GM12878 (cell line): ENCODE measurements at regions not wholly inside any gene's neighbourhood (a gene's known extent, or its start where the extent isn't known, plus 50 kb on each side); places are given as distances from the start of the nearest gene placed in this dataset.

ENCODE experiments used
- ATAC-seq: fragments of 200-7000 bp; cut with Tn5 transposase; 3 replicates; pipeline ENCODE4 v1.9.1; 2020; ENCODE audit warnings: mild to moderate bottlenecking, moderate library complexity
- BruUV-seq: library from RNA; stranded (reverse); fragments of 400-500 nt; replicated peaks from 2 replicates; lab custom pipeline; 2021; lab: Mats Ljungman, UMichigan
- CTCF ChIA-PET: fragments of 300-600 bp; sonication (Branson Sonifier 250); formaldehyde crosslinking; extraction: SDS; loops from one replicate; lab custom pipeline; 2021; ENCODE audit warnings: inconsistent platforms; lab: Yijun Ruan, JAX
- POLR2A ChIA-PET: fragments of 350-600 bp; formaldehyde crosslinking; extraction: SDS; loops from one replicate; lab custom pipeline; 2021; ENCODE audit warnings: inconsistent platforms; lab: Charles Lee
- RAD21 ChIA-PET: fragments of 300-600 bp; sonication (Branson Sonifier 250); formaldehyde crosslinking; loops from one replicate; lab custom pipeline; 2023; ENCODE audit warnings: antibody characterized with exemption; ENCODE audit not compliant: unreplicated experiment; lab: Charles Lee
- SMC1A ChIA-PET: fragments of 300-600 bp; sonication (Branson Sonifier 250); formaldehyde crosslinking; loops from one replicate; lab custom pipeline; 2023; ENCODE audit not compliant: unreplicated experiment, uncharacterized antibody; lab: Charles Lee
- DNase-seq: peaks from one replicate; pipeline ENCODE4 v3.0.0-alpha.2; 2011; ENCODE audit warnings: low read depth, low spot score
- FAIRE-seq: peaks from 3 replicates; lab custom pipeline; 2011; peaks lifted over from hg19 to GRCh38; lab: Jason Lieb, UNC
- H2AFZ ChIP-seq: 2 replicates; pipeline ENCODE4 v1.6.0; 2011; ENCODE audit warnings: low read depth, low read length, control low read depth; ENCODE audit not compliant: control insufficient read depth
- H3K27ac ChIP-seq: 2 replicates; pipeline ENCODE4 v1.5.1; 2011; ENCODE audit warnings: control low read depth; ENCODE audit not compliant: control insufficient read depth, insufficient read depth
- H3K27me3 ChIP-seq, 2 experiments: replicated peaks in 1 of 2; 2 replicates each; pipeline versions ENCODE4 v1.6.0 to v1.6.1; 2011; ENCODE audit warnings: low read length in 1 of 2; ENCODE audit not compliant: control insufficient read depth in 2 of 2, insufficient read depth in 2 of 2
- H3K36me3 ChIP-seq, 2 experiments: 2 replicates each; pipeline ENCODE4 v1.5.1; 2011; ENCODE audit warnings: low read length in 1 of 2; ENCODE audit not compliant: control insufficient read depth in 2 of 2, insufficient read depth in 2 of 2
- H3K4me1 ChIP-seq: 2 replicates; pipeline ENCODE4 v1.6.1; 2011; ENCODE audit warnings: mild to moderate bottlenecking, low read length, moderate library complexity, mixed read lengths; ENCODE audit not compliant: control insufficient read depth, insufficient read depth
- H3K4me2 ChIP-seq: 2 replicates; pipeline ENCODE4 v1.6.0; 2011; ENCODE audit warnings: control low read depth; ENCODE audit not compliant: control insufficient read depth, insufficient read depth
- H3K4me3 ChIP-seq: fragments of 200-600 bp; sonication (generic); 2 replicates; pipeline ENCODE4 v1.5.1; 2016
- H3K79me2 ChIP-seq: 2 replicates; pipeline ENCODE4 v1.6.0; 2011; ENCODE audit warnings: low read length; ENCODE audit not compliant: control insufficient read depth, insufficient read depth
- H3K9ac ChIP-seq: 2 replicates; pipeline ENCODE4 v1.8.0; 2011; ENCODE audit warnings: low read length, control low read depth, mixed read lengths; ENCODE audit not compliant: control insufficient read depth, insufficient read depth
- H3K9me3 ChIP-seq: replicated peaks from 3 replicates; pipeline ENCODE4 v1.5.1; 2011; ENCODE audit warnings: mild to moderate bottlenecking, low read length; ENCODE audit not compliant: control insufficient read depth, insufficient read depth
- H4K20me1 ChIP-seq: 2 replicates; pipeline ENCODE4 v1.6.0; 2011; ENCODE audit not compliant: control insufficient read depth, insufficient read depth
- ATF7 ChIP-seq: fragments of 450-650 bp; IDR thresholded peaks from 2 replicates; pipeline ENCODE4 v1.6.1; 2016; ENCODE audit warnings: low read depth, mild to moderate bottlenecking
- RAD51 ChIP-seq: fragments of 450-650 bp; IDR thresholded peaks from 2 replicates; pipeline ENCODE4 v1.6.1; 2016; ENCODE audit warnings: moderate library complexity, mild to moderate bottlenecking, inconsistent platforms
- RELA ChIP-seq: fragments of 450-650 bp; IDR thresholded peaks from 2 replicates; pipeline ENCODE4 v1.8.0; 2014; ENCODE audit warnings: borderline replicate concordance; ENCODE audit not compliant: partially characterized antibody
- in situ Hi-C: fragments of 300-500 bp; cut with MboI; formaldehyde crosslinking; loops from 9 replicates; pipeline ENCODE4 v1.14.3; 2018; ENCODE audit warnings: mixed read lengths
- intact Hi-C: fragments of 100-400 bp; cut with micrococcal nuclease; formaldehyde crosslinking; loops from one replicate; pipeline ENCODE4 v1.14.2; 2022; ENCODE audit not compliant: unreplicated experiment

- DNase-seq (no peak), ATAC-seq (0 out of 3 replicates have a peak, but pooled peaks have one; percentile 35), FAIRE-seq (no peak)
- no peak overlapping the region for H3K27ac ChIP-seq
- RAD21 ChIA-PET: no interaction called here
- H4K20me1 ChIP-seq: no peaks in the 10 kb centered on the region
- TF ChIP-seq RAD51: peak; percentile 52; the same call in 1 of the 2 replicates
- no peak for TF ChIP-seq ATF7
- H3K4me1 ChIP-seq: no peaks in the 10 kb centered on the region
- CTCF ChIA-PET: interaction anchor here (0.6 to 1.0 kb wide), 2 partner anchors 169 to 186 kb away, joined by 3 read pairs; no protein-coding TSS in a partner anchor
- in situ Hi-C loops (no loop called here), intact Hi-C loops (no loop called here)
- H3K4me2 ChIP-seq: no peak overlapping the region
- no peaks in the 10 kb centered on the region for H3K36me3 ChIP-seq
- no peaks in the 10 kb centered on the region for H3K27me3 ChIP-seq
- no peak overlapping the region for H3K9ac ChIP-seq
- SMC1A ChIA-PET: interaction anchor here (1.1 kb wide), 1 partner anchor 63 kb away, joined by 4 read pairs; no protein-coding TSS in a partner anchor
- no peaks in the 10 kb centered on the region for H3K9me3 ChIP-seq
- no TSS peak for BruUV-seq
- H3K79me2 ChIP-seq: no peaks in the 10 kb centered on the region
- POLR2A ChIA-PET: no interaction called here
- H3K4me3 ChIP-seq: no peak overlapping the region
- H2AFZ ChIP-seq: no peak overlapping the region
These were observed 86.1 kb upstream of the KYNU start for GRCh38 chr2:142791335-142791734.

- Histone ChIP-seq H2AFZ (no peak overlapping the region), H3K36me3 (no peaks in the 10 kb centered on the region), H3K79me2 (no peaks in the 10 kb centered on the region), H3K4me2 (no peak overlapping the region), H3K4me1 (no peaks in the 10 kb centered on the region), H3K9ac (no peak overlapping the region), H3K9me3 (no peaks in the 10 kb centered on the region), H3K27me3 (no peaks in the 10 kb centered on the region), H4K20me1 (no peaks in the 10 kb centered on the region)
- ATAC-seq (no peak), DNase-seq (no peak), FAIRE-seq (no peak)
- CTCF ChIA-PET: no interaction called here
- RAD21 ChIA-PET: no interaction called here
- BruUV-seq: no TSS peak
- intact Hi-C loops: no loop called here
- SMC1A ChIA-PET: no interaction called here
- POLR2A ChIA-PET: no interaction called here
- no peak for TF ChIP-seq RELA
- TF ChIP-seq, all 136 proteins: peak for 0
- in situ Hi-C loops: no loop called here
- Histone ChIP-seq H3K4me3 (no peak overlapping the region), H3K27ac (no peak overlapping the region)
These were observed 90.4 kb upstream of the KYNU start for GRCh38 chr2:142786918-142787702.
